ENCODE measurements at regions not wholly inside any gene's neighbourhood (a gene's known extent, or its start where the extent isn't known, plus 50 kb on each side); places are given as distances from the start of the nearest gene placed in this dataset.
"Not testable (repeated sequence)": the region's sequence is repeated elsewhere in the genome, so short reads cannot be mapped to it uniquely, and the experiment has no call there.

GRCh38 chr2:140076164-140076563, 1296.0 kb upstream of the NXPH2 start:
- no peak for TF ChIP-seq CTCF (conservative IDR thresholded peaks at IDR 0.05; ENCODE audit: control insufficient read depth, insufficient read depth, low read depth, low read length)
- no peak overlapping the region for H3K4me3 ChIP-seq (ENCODE audit: control insufficient read depth, low read depth, low read length)
- DNase-seq (ENCODE audit: low read depth), result no peak

GRCh38 chr2:140073763-140074162, 1293.6 kb upstream of the NXPH2 start:
- H3K4me3 ChIP-seq (ENCODE audit: control insufficient read depth, low read depth, low read length); DNase-seq (ENCODE audit: low read depth): not testable (repeated sequence)

- no peak for DNase-seq (ENCODE audit: low read depth)
- H3K4me3 ChIP-seq (ENCODE audit: control insufficient read depth, low read depth, low read length), result no peak overlapping the region
- no peak for TF ChIP-seq CTCF (conservative IDR thresholded peaks at IDR 0.05; ENCODE audit: control insufficient read depth, insufficient read depth, low read depth, low read length)
These were observed 1287.5 kb upstream of the NXPH2 start for GRCh38 chr2:140067661-140068060.

- no peak for DNase-seq (ENCODE audit: low read depth)
These were observed 1284.1 kb upstream of the NXPH2 start for GRCh38 chr2:140064243-140064642.

GRCh38 chr2:140063356-140063755, 1283.2 kb upstream of the NXPH2 start:
- no peak overlapping the region for H3K4me3 ChIP-seq (ENCODE audit: control insufficient read depth, low read depth, low read length)
- no peak for TF ChIP-seq CTCF (conservative IDR thresholded peaks at IDR 0.05; ENCODE audit: control insufficient read depth, insufficient read depth, low read depth, low read length)
- DNase-seq (ENCODE audit: low read depth), result no peak

More at GRCh38 chr2:140064243-140064642, 1284.1 kb upstream of the NXPH2 start:
- TF ChIP-seq CTCF (conservative IDR thresholded peaks at IDR 0.05; ENCODE audit: control insufficient read depth, insufficient read depth, low read depth, low read length), result no peak
- no peak overlapping the region for H3K4me3 ChIP-seq (ENCODE audit: control insufficient read depth, low read depth, low read length)

- DNase-seq (ENCODE audit: low read depth), result no peak
- H3K4me3 ChIP-seq (ENCODE audit: control insufficient read depth, low read depth, low read length), result no peak overlapping the region
- no peak for TF ChIP-seq CTCF (conservative IDR thresholded peaks at IDR 0.05; ENCODE audit: control insufficient read depth, insufficient read depth, low read depth, low read length)
These were observed 1281.0 kb upstream of the NXPH2 start for GRCh38 chr2:140061240-140061639.

- no peak for TF ChIP-seq CTCF (conservative IDR thresholded peaks at IDR 0.05; ENCODE audit: control insufficient read depth, insufficient read depth, low read depth, low read length)
- DNase-seq (ENCODE audit: low read depth), result no peak
- no peak overlapping the region for H3K4me3 ChIP-seq (ENCODE audit: control insufficient read depth, low read depth, low read length)
These were observed 1277.7 kb upstream of the NXPH2 start for GRCh38 chr2:140057928-140058327.
